Breast epithelium (tissue), 3 donors: ENCODE measurements at regions not wholly inside any gene's neighbourhood (a gene's known extent, or its start where the extent isn't known, plus 50 kb on each side); places are given as distances from the start of the nearest gene placed in this dataset.

Source experiments
- CTCF ChIP-seq, 3 donors: fragments of 450-650 bp; IDR thresholded peaks; one replicate each; pipeline ENCODE4 v1.5.1; 2016 to 2017; ENCODE audit warnings: antibody characterized with exemption in 3 of 3, mild to moderate bottlenecking in 3 of 3, moderate library complexity in 3 of 3
- POLR2A ChIP-seq: fragments of 450-650 bp; IDR thresholded peaks from one replicate; pipeline ENCODE4 v1.6.1; 2016; ENCODE audit warnings: antibody characterized with exemption, mild to moderate bottlenecking, moderate library complexity
- POLR2AphosphoS5 ChIP-seq, 3 donors: sonication (generic); formaldehyde crosslinking; IDR thresholded peaks; one replicate each; pipeline ENCODE4 v1.6.1; 2017; ENCODE audit warnings: antibody characterized with exemption in 3 of 3

- no peak for TF ChIP-seq CTCF (IDR thresholded peaks at IDR 0.05)
- TF ChIP-seq POLR2AphosphoS5 (IDR thresholded peaks at IDR 0.05): no peak
- no peak for TF ChIP-seq POLR2A
Observed at GRCh38 chr2:64825831-64826491, 163.2 kb upstream of the SLC1A4 start.
